IMR-90 (cell line): ENCODE measurements at regions not wholly inside any gene's neighbourhood (a gene's known extent, or its start where the extent isn't known, plus 50 kb on each side); places are given as distances from the start of the nearest gene placed in this dataset.

Experiments used
- ATAC-seq: fragments of 200-7000 bp; cut with Tn5 transposase; 2 replicates; pipeline ENCODE4 v1.9.1; 2020; ENCODE audit warnings: low read depth, mild to moderate bottlenecking, moderate library complexity
- BruUV-seq: library from RNA; stranded (reverse); fragments of 400-500 nt; replicated peaks from 2 replicates; lab custom pipeline; 2021; lab: Mats Ljungman, UMichigan
- CTCF ChIA-PET: fragments of 300-600 bp; formaldehyde crosslinking; extraction: SDS; loops from one replicate; lab custom pipeline; 2021; ENCODE audit warnings: antibody characterized with exemption; lab: Yijun Ruan, JAX
- POLR2A ChIA-PET: fragments of 300-600 bp; sonication (Branson Sonifier 250); formaldehyde crosslinking; loops from one replicate; lab custom pipeline; 2022; ENCODE audit warnings: antibody characterized with exemption; ENCODE audit not compliant: unreplicated experiment; lab: Charles Lee
- DNase-seq: peaks from one replicate; pipeline ENCODE4 v3.0.0; 2013
- H2AFZ ChIP-seq: replicated peaks from 2 replicates; pipeline ENCODE3; 2013; ENCODE audit warnings: low read length, mild to moderate bottlenecking; ENCODE audit not compliant: poor library complexity
- H2AK5ac ChIP-seq: 2 replicates; pipeline ENCODE4 v1.6.1; 2013; ENCODE audit warnings: low read depth, low read length, inconsistent platforms
- H2AK9ac ChIP-seq: replicated peaks from 2 replicates; pipeline ENCODE3; 2013; ENCODE audit warnings: mild to moderate bottlenecking, low read depth, low read length, moderate library complexity; ENCODE audit not compliant: poor library complexity
- H2BK120ac ChIP-seq: 2 replicates; pipeline ENCODE4 v1.6.1; 2013; ENCODE audit warnings: low read depth, low read length, inconsistent platforms
- H2BK15ac ChIP-seq: 3 replicates; pipeline ENCODE4 v1.6.1; 2013; ENCODE audit warnings: low read depth, low read length, inconsistent platforms
- H2BK20ac ChIP-seq: 2 replicates; pipeline ENCODE4 v1.6.1; 2013; ENCODE audit warnings: low read depth, mild to moderate bottlenecking, inconsistent platforms, low read length, moderate library complexity
- H2BK5ac ChIP-seq: 2 replicates; pipeline ENCODE4 v1.6.1; 2013; ENCODE audit warnings: mild to moderate bottlenecking, low read depth, low read length, inconsistent platforms; ENCODE audit not compliant: poor library complexity, severe bottlenecking
- H3K14ac ChIP-seq: replicated peaks from 2 replicates; pipeline ENCODE4 v1.6.1; 2013; ENCODE audit warnings: low read depth, low read length, inconsistent platforms
- H3K18ac ChIP-seq: 2 replicates; pipeline ENCODE4 v1.6.1; 2013; ENCODE audit warnings: low read depth, low read length, control low read depth
- H3K23ac ChIP-seq: 2 replicates; pipeline ENCODE4 v1.6.1; 2013; ENCODE audit warnings: low read depth, low read length, inconsistent platforms
- H3K27ac ChIP-seq: 2 replicates; pipeline ENCODE4 v1.5.1; 2013; ENCODE audit warnings: mild to moderate bottlenecking, control low read depth, low read length; ENCODE audit not compliant: insufficient read depth
- H3K27me3 ChIP-seq: 2 replicates; pipeline ENCODE4 v1.6.1; 2013; ENCODE audit warnings: low read length; ENCODE audit not compliant: control insufficient read depth, insufficient read depth
- H3K36me3 ChIP-seq: 2 replicates; pipeline ENCODE4 v1.6.1; 2013; ENCODE audit warnings: low read length, mixed read lengths; ENCODE audit not compliant: control insufficient read depth, insufficient read depth
- H3K4ac ChIP-seq: 2 replicates; pipeline ENCODE4 v1.6.1; 2013; ENCODE audit warnings: low read depth, low read length, inconsistent platforms
- H3K4me1 ChIP-seq: 2 replicates; pipeline ENCODE4 v1.6.1; 2013; ENCODE audit warnings: low read length, mixed read lengths; ENCODE audit not compliant: control insufficient read depth, insufficient read depth
- H3K4me2 ChIP-seq: 2 replicates; pipeline ENCODE4 v1.6.1; 2013; ENCODE audit warnings: low read depth, mild to moderate bottlenecking, control low read depth, low read length, moderate library complexity
- H3K4me3 ChIP-seq: 2 replicates; pipeline ENCODE4 v1.5.1; 2013; ENCODE audit warnings: low read depth, mild to moderate bottlenecking, control low read depth, low read length, moderate library complexity; ENCODE audit not compliant: insufficient read depth
- H3K56ac ChIP-seq: 2 replicates; pipeline ENCODE4 v1.6.1; 2013; ENCODE audit warnings: low read length, inconsistent platforms; ENCODE audit not compliant: insufficient read depth; ENCODE audit errors: extremely low read depth
- H3K79me1 ChIP-seq, 2 experiments: 2 replicates each; pipeline ENCODE4 v1.6.1; 2013; ENCODE audit warnings: low read length in 2 of 2, inconsistent platforms in 1 of 2, low read depth in 1 of 2
- H3K9ac ChIP-seq: 2 replicates; pipeline ENCODE4 v1.6.1; 2013; ENCODE audit warnings: low read depth, low read length, control low read depth
- H3K9me1 ChIP-seq: 2 replicates; pipeline ENCODE4 v1.6.1; 2013; ENCODE audit warnings: low read length, inconsistent platforms; ENCODE audit not compliant: insufficient read depth
- H3K9me3 ChIP-seq: 2 replicates; pipeline ENCODE4 v1.6.1; 2013; ENCODE audit warnings: low read length; ENCODE audit not compliant: control insufficient read depth, insufficient read depth
- H4K20me1 ChIP-seq: 2 replicates; pipeline ENCODE4 v1.6.1; 2013; ENCODE audit warnings: low read length, inconsistent platforms; ENCODE audit not compliant: insufficient read depth
- H4K5ac ChIP-seq: 2 replicates; pipeline ENCODE4 v1.6.1; 2013; ENCODE audit warnings: mild to moderate bottlenecking, low read depth, low read length, control low read depth
- H4K8ac ChIP-seq, 2 experiments: 2 replicates each; pipeline ENCODE4 v1.6.1; 2013; ENCODE audit warnings: low read depth in 2 of 2, low read length in 2 of 2, control low read depth in 1 of 2, inconsistent platforms in 1 of 2
- H4K91ac ChIP-seq: 2 replicates; pipeline ENCODE4 v1.6.1; 2013; ENCODE audit warnings: low read depth, low read length, inconsistent platforms; ENCODE audit not compliant: insufficient read depth
- BHLHE40 ChIP-seq: fragments of 150-350 bp; IDR thresholded peaks from 2 replicates; pipeline ENCODE4 v1.6.1; 2016; ENCODE audit warnings: mild to moderate bottlenecking, low read depth, low read length
- CEBPB ChIP-seq: IDR thresholded peaks from 2 replicates; pipeline ENCODE4 v1.6.1; 2012; ENCODE audit warnings: low read depth, low read length, improper control_type of control experiment
- CHD1 ChIP-seq: IDR thresholded peaks from 2 replicates; pipeline ENCODE4 v1.6.1; 2012; ENCODE audit warnings: low read depth, low read length, improper control_type of control experiment
- ELK1 ChIP-seq: fragments of 150-350 bp; IDR thresholded peaks from 2 replicates; pipeline ENCODE4 v1.6.1; 2016; ENCODE audit warnings: low read depth, mild to moderate bottlenecking, low read length, moderate library complexity, borderline replicate concordance
- MXI1 ChIP-seq: IDR thresholded peaks from 2 replicates; pipeline ENCODE4 v1.6.1; 2012; ENCODE audit warnings: low read depth, mild to moderate bottlenecking, low read length, moderate library complexity, borderline replicate concordance
- NFE2L2 ChIP-seq: fragments of 150-350 bp; IDR thresholded peaks from 2 replicates; pipeline ENCODE4 v1.6.1; 2016; ENCODE audit warnings: low read depth, mild to moderate bottlenecking, low read length
- RAD21 ChIP-seq: IDR thresholded peaks from 2 replicates; pipeline ENCODE4 v1.6.1; 2012; ENCODE audit warnings: low read length, improper control_type of control experiment
- RCOR1 ChIP-seq: IDR thresholded peaks from 2 replicates; pipeline ENCODE4 v1.6.1; 2012; ENCODE audit warnings: mild to moderate bottlenecking, low read length, improper control_type of control experiment; ENCODE audit not compliant: insufficient replicate concordance
- USF2 ChIP-seq: fragments of 150-350 bp; IDR thresholded peaks from 2 replicates; pipeline ENCODE4 v1.6.1; 2017; ENCODE audit warnings: mild to moderate bottlenecking, antibody characterized with exemption, low read length, low read depth
- WGBS, 2 experiments: methylation state at CpG; one replicate each; pipeline versions ENCODE4 v1.1.5 to v1.1.7; 2013; ENCODE audit warnings: missing lambda C conversion rate in 2 of 2; ENCODE audit not compliant: insufficient read length in 1 of 2; ENCODE audit errors: extremely low coverage in 2 of 2; 5-methylcytosine and 5-hydroxymethylcytosine counted together
- dilution Hi-C: fragments of 300-500 bp; cut with HindIII; formaldehyde crosslinking; loops from one replicate; pipeline ENCODE4 v1.14.3; 2018; ENCODE audit warnings: low sequenced_read_pairs; ENCODE audit not compliant: unreplicated experiment
- in situ Hi-C: fragments of 300-500 bp; cut with MboI; formaldehyde crosslinking; loops from 3 replicates; pipeline ENCODE4 v1.14.3; 2019; ENCODE audit warnings: low sequenced_read_pairs, inconsistent platforms, mixed read lengths
- intact Hi-C: fragments of 100-400 bp; cut with micrococcal nuclease; formaldehyde crosslinking; loops from 2 replicates; pipeline ENCODE4 v1.10.0; 2022

- no peak overlapping the region for H4K91ac ChIP-seq
- no peak overlapping the region for H2BK120ac ChIP-seq
- H3K36me3 ChIP-seq = no peaks in the 10 kb centered on the region
- ChIA-PET POLR2A (no interaction called here), CTCF (no interaction called here)
- H2AK9ac ChIP-seq = no peak overlapping the region
- H3K23ac ChIP-seq = no peak overlapping the region
- no peak for ATAC-seq
- no peaks in the 10 kb centered on the region for H4K20me1 ChIP-seq
- H3K18ac ChIP-seq = no peak overlapping the region
- no peak overlapping the region for H3K14ac ChIP-seq
- no peak overlapping the region for H4K5ac ChIP-seq
- TF ChIP-seq CHD1 (no peak), CEBPB (no peak), RAD21 (no peak), RCOR1 (no peak), ELK1 (no peak), BHLHE40 (no peak), NFE2L2 (no peak), MXI1 (no peak), USF2 (no peak)
- H2BK20ac ChIP-seq = no peak overlapping the region
- H2BK5ac ChIP-seq = no peak overlapping the region
- H3K4me1 ChIP-seq = 0 out of 2 replicates have a peak, but pooled peaks cover 2% of the 10 kb centered on the region
- intact Hi-C loops (no loop called here), dilution Hi-C loops (no loop called here), in situ Hi-C loops (loop anchor here (10.0 kb wide), 1 partner anchor 174 kb away; no protein-coding TSS in a partner anchor)
- no peak overlapping the region for H4K8ac ChIP-seq
- no peaks in the 10 kb centered on the region for H3K79me1 ChIP-seq
- DNase-seq = no peak
- H3K4me3 ChIP-seq = no peak overlapping the region
- no peaks in the 10 kb centered on the region for H3K9me3 ChIP-seq
- no peak overlapping the region for H2BK15ac ChIP-seq
- no peak overlapping the region for H3K27ac ChIP-seq
- no CpG with 5 or more reads among the region's 5 CpGs for WGBS, 2 experiments
- H3K56ac ChIP-seq = no peak overlapping the region
- no peaks in the 10 kb centered on the region for H3K9me1 ChIP-seq
- H3K4me2 ChIP-seq = no peak overlapping the region
- H2AK5ac ChIP-seq = no peak overlapping the region
- no peaks in the 10 kb centered on the region for H3K27me3 ChIP-seq
- no peak overlapping the region for H3K9ac ChIP-seq
- no TSS peak for BruUV-seq
- no peak overlapping the region for H2AFZ ChIP-seq
- no peak overlapping the region for H3K4ac ChIP-seq
These were observed 370.4 kb upstream of the HSF2 start for GRCh38 chr6:122028933-122029522.
